ENCODE measurements at regions not wholly inside any gene's neighbourhood (a gene's known extent, or its start where the extent isn't known, plus 50 kb on each side); places are given as distances from the start of the nearest gene placed in this dataset.

- 81 to 93% (median 87%) methylated on average over 26 to 27 of the region's 27 CpGs for WGBS, 5 donors
- Histone ChIP-seq H3K4me1 (no peaks in the 10 kb centered on the region), H3K9me3 (no peaks in the 10 kb centered on the region), H3K27me3 (replicated peaks in 1 of 7) (peaks cover 0 to 18% (median 0%) of the 10 kb centered on the region in 7 donors), H3K4me3 (no peak overlapping the region), H3K27ac (no peak overlapping the region), H3K36me3 (no peaks in the 10 kb centered on the region)
- no peak for TF ChIP-seq POLR2AphosphoS5 (IDR thresholded peaks at IDR 0.05)
- no peak for DNase-seq
- intact Hi-C loops (cut with DNase I; ENCODE audit: low total_unique reads), result no loop called here
Observed at GRCh38 chr13:111645598-111646455, 325.4 kb downstream of the TEX29 start.

GRCh38 chr13:111646456-111646855, 326.0 kb downstream of the TEX29 start:
- no peak overlapping the region for H3K27ac ChIP-seq
- no peak for DNase-seq
- no peaks in the 10 kb centered on the region for H3K9me3 ChIP-seq
- H3K36me3 ChIP-seq, result no peaks in the 10 kb centered on the region
- H3K4me1 ChIP-seq, result no peaks in the 10 kb centered on the region
- intact Hi-C loops (cut with DNase I; ENCODE audit: low total_unique reads), result no loop called here
- H3K27me3 ChIP-seq (replicated peaks in 1 of 7), result peaks cover 0 to 24% (median 0%) of the 10 kb centered on the region in 7 donors
- WGBS, 5 donors, result 90 to 96% (median 94%) methylated on average over 10 of the region's 10 CpGs
- no peak for TF ChIP-seq POLR2A (IDR thresholded peaks at IDR 0.05)
- no peak for TF ChIP-seq POLR2AphosphoS5 (IDR thresholded peaks at IDR 0.05)
- TF ChIP-seq CTCF (IDR thresholded peaks at IDR 0.05 in 8 of 11, conservative IDR thresholded peaks at IDR 0.05 in 3 of 11), result no peak
- no peak overlapping the region for H3K4me3 ChIP-seq

- H3K36me3 ChIP-seq, result no peaks in the 10 kb centered on the region
- WGBS, 5 donors, result 84 to 96% (median 92%) methylated on average over 4 of the region's 4 CpGs
- H3K27me3 ChIP-seq (replicated peaks in 1 of 7), result peaks cover 0 to 36% (median 5%) of the 10 kb centered on the region in 7 donors
- no peak for DNase-seq
- intact Hi-C loops (cut with DNase I; ENCODE audit: low total_unique reads), result no loop called here
- no peak overlapping the region for H3K27ac ChIP-seq
- H3K4me3 ChIP-seq, result no peak overlapping the region
- H3K9me3 ChIP-seq, result no peaks in the 10 kb centered on the region
- no peaks in the 10 kb centered on the region for H3K4me1 ChIP-seq
- no peak for TF ChIP-seq POLR2AphosphoS5 (IDR thresholded peaks at IDR 0.05)
- TF ChIP-seq CTCF (IDR thresholded peaks at IDR 0.05 in 8 of 11, conservative IDR thresholded peaks at IDR 0.05 in 3 of 11), result no peak
- no peak for TF ChIP-seq POLR2A (IDR thresholded peaks at IDR 0.05)
Observed at GRCh38 chr13:111648885-111649284, 328.4 kb downstream of the TEX29 start.

GRCh38 chr13:111650626-111651025, 330.2 kb downstream of the TEX29 start:
- peak; percentile 41 for DNase-seq
- no peaks in the 10 kb centered on the region for H3K4me1 ChIP-seq
- 54 to 69% (median 61%) methylated on average over 4 of the region's 4 CpGs for WGBS, 5 donors
- TF ChIP-seq CTCF (IDR thresholded peaks at IDR 0.05 in 8 of 11, conservative IDR thresholded peaks at IDR 0.05 in 3 of 11) (no peak), POLR2AphosphoS5 (IDR thresholded peaks at IDR 0.05) (no peak)
- H3K9me3 ChIP-seq, result no peaks in the 10 kb centered on the region
- H3K36me3 ChIP-seq, result no peaks in the 10 kb centered on the region
- peaks cover 0 to 33% (median 5%) of the 10 kb centered on the region in 7 donors for H3K27me3 ChIP-seq (replicated peaks in 1 of 7)
- intact Hi-C loops (cut with DNase I; ENCODE audit: low total_unique reads), result no loop called here
- no peak overlapping the region for H3K27ac ChIP-seq
- no peak overlapping the region for H3K4me3 ChIP-seq

Data from spleen (tissue), 11 donors.